ENCODE measurements at regions not wholly inside any gene's neighbourhood (a gene's known extent, or its start where the extent isn't known, plus 50 kb on each side); places are given as distances from the start of the nearest gene placed in this dataset.

DNA sequence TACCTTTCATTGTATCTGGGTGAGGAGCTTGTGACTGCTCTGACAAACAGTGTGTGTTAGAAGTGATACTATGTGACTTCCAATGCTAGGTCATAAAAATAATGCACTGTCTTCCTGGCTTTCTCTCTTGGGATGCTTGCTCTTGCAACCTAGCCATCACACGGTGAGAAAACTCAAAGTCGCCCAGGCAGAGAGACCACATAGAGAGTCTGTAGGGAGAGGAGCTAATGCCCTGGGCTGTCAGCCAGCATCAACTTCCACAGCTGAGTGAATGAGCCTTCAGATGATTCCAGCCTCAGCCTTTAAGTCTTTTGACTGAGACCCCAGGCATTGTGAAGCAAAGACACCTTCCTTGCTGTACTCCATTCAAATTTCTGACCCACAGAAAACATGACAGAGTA lies 220.6 kb upstream of the SGO1 start:
- H3K27ac Mint-ChIP-seq = no peak overlapping the region
- WGBS, 2 experiments (ENCODE audit: insufficient coverage in 1 of 2, insufficient read length in 1 of 2) = 76 to 81% methylated on average over 2 of the region's 2 CpGs
- H3K27me3 Mint-ChIP-seq (ENCODE audit: insufficient read depth) = no peaks in the 10 kb centered on the region
- H3K9me3 Mint-ChIP-seq = no peaks in the 10 kb centered on the region
- no peak overlapping the region for H3K27ac ChIP-seq (ENCODE audit: low read depth, low read length)
- H3K4me3 ChIP-seq (ENCODE audit: low read length) = no peak overlapping the region
- H3K36me3 ChIP-seq (ENCODE audit: control insufficient read depth, insufficient read depth, low read length) = no peaks in the 10 kb centered on the region
- no peaks in the 10 kb centered on the region for H3K36me3 Mint-ChIP-seq (ENCODE audit: low read depth)
- peak; percentile 49 for DNase-seq
- no peak overlapping the region for H3K9ac ChIP-seq (ENCODE audit: extremely low read depth, low read length, poor library complexity, severe bottlenecking)
- H3K4me3 Mint-ChIP-seq = no peak overlapping the region
- TF ChIP-seq, protein P1, sequence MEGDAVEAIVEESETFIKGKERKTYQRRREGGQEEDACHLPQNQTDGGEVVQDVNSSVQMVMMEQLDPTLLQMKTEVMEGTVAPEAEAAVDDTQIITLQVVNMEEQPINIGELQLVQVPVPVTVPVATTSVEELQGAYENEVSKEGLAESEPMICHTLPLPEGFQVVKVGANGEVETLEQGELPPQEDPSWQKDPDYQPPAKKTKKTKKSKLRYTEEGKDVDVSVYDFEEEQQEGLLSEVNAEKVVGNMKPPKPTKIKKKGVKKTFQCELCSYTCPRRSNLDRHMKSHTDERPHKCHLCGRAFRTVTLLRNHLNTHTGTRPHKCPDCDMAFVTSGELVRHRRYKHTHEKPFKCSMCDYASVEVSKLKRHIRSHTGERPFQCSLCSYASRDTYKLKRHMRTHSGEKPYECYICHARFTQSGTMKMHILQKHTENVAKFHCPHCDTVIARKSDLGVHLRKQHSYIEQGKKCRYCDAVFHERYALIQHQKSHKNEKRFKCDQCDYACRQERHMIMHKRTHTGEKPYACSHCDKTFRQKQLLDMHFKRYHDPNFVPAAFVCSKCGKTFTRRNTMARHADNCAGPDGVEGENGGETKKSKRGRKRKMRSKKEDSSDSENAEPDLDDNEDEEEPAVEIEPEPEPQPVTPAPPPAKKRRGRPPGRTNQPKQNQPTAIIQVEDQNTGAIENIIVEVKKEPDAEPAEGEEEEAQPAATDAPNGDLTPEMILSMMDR (conservative IDR thresholded peaks at IDR 0.05) = no peak
- H3K4me1 Mint-ChIP-seq = peaks cover 19% of the 10 kb centered on the region
- H3K9me3 ChIP-seq (ENCODE audit: control insufficient read depth, low read length) = no peaks in the 10 kb centered on the region
- H3K27me3 ChIP-seq (ENCODE audit: control insufficient read depth, insufficient read depth, low read length, poor library complexity, severe bottlenecking) = no peaks in the 10 kb centered on the region
- peaks cover 5% of the 10 kb centered on the region for H3K4me1 ChIP-seq (ENCODE audit: control insufficient read depth, insufficient read depth, low read length)

DNA sequence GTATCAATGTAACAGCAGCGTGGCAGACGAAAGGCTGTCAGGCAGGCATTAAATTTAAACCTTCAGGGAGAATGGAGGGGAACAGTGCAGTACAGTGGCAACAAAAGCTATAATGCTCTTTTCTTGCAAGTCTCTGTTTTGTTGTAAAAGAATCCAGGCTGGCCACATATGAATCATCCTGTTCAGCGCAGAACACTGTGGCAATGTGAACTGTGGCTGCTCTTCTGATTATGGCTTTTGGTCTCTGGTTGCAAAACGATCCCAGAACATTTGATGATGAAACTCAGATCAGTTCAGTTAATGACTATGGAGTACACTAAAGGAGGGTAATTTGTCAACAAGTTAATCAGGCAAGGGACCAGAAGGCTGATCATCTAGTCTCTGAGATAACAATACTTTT lies 219.7 kb upstream of the SGO1 start:
- no peak overlapping the region for H3K4me3 Mint-ChIP-seq
- H3K4me3 ChIP-seq (ENCODE audit: low read length) = no peak overlapping the region
- H3K27me3 ChIP-seq (ENCODE audit: control insufficient read depth, insufficient read depth, low read length, poor library complexity, severe bottlenecking) = no peaks in the 10 kb centered on the region
- no peaks in the 10 kb centered on the region for H3K27me3 Mint-ChIP-seq (ENCODE audit: insufficient read depth)
- WGBS, 2 experiments (ENCODE audit: insufficient coverage in 1 of 2, insufficient read length in 1 of 2) = 95 to 98% methylated on average over 4 of the region's 4 CpGs
- no peaks in the 10 kb centered on the region for H3K9me3 Mint-ChIP-seq
- H3K27ac ChIP-seq (ENCODE audit: low read depth, low read length) = no peak overlapping the region
- H3K9ac ChIP-seq (ENCODE audit: extremely low read depth, low read length, poor library complexity, severe bottlenecking) = no peak overlapping the region
- no peak overlapping the region for H3K27ac Mint-ChIP-seq
- TF ChIP-seq, protein P1 (conservative IDR thresholded peaks at IDR 0.05) = no peak
- no peak for DNase-seq
- no peaks in the 10 kb centered on the region for H3K36me3 ChIP-seq (ENCODE audit: control insufficient read depth, insufficient read depth, low read length)
- no peaks in the 10 kb centered on the region for H3K36me3 Mint-ChIP-seq (ENCODE audit: low read depth)
- peaks cover 5% of the 10 kb centered on the region for H3K4me1 ChIP-seq (ENCODE audit: control insufficient read depth, insufficient read depth, low read length)
- peaks cover 19% of the 10 kb centered on the region for H3K4me1 Mint-ChIP-seq
- H3K9me3 ChIP-seq (ENCODE audit: control insufficient read depth, low read length) = no peaks in the 10 kb centered on the region

DNA sequence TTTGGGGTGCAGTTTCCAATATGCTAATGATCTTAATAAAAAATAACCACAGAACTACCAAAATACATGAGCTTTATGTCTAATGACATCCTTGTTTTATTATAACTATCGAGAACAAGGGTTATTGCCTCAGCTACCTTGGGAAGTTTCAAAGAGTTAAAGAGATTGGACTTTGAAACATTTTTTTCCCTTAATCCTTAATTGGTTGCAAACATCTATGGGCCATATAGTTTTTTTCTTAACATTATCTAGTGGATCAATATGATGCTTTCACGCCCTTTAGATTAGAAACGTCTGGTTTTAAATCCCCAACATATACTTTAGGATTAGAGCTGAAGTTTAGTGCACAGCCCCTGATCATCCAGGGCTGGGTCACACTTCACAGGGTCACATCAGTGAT lies 219.2 kb upstream of the SGO1 start:
- TF ChIP-seq, protein P1 (conservative IDR thresholded peaks at IDR 0.05) = no peak
- no peak overlapping the region for H3K4me3 Mint-ChIP-seq
- peaks cover 17% of the 10 kb centered on the region for H3K4me1 Mint-ChIP-seq
- no peak for DNase-seq
- no peak overlapping the region for H3K9ac ChIP-seq (ENCODE audit: extremely low read depth, low read length, poor library complexity, severe bottlenecking)
- no peaks in the 10 kb centered on the region for H3K9me3 Mint-ChIP-seq
- no peaks in the 10 kb centered on the region for H3K9me3 ChIP-seq (ENCODE audit: control insufficient read depth, low read length)
- no peaks in the 10 kb centered on the region for H3K27me3 Mint-ChIP-seq (ENCODE audit: insufficient read depth)
- H3K27me3 ChIP-seq (ENCODE audit: control insufficient read depth, insufficient read depth, low read length, poor library complexity, severe bottlenecking) = no peaks in the 10 kb centered on the region
- no peaks in the 10 kb centered on the region for H3K36me3 ChIP-seq (ENCODE audit: control insufficient read depth, insufficient read depth, low read length)
- peaks cover 5% of the 10 kb centered on the region for H3K4me1 ChIP-seq (ENCODE audit: control insufficient read depth, insufficient read depth, low read length)
- H3K36me3 Mint-ChIP-seq (ENCODE audit: low read depth) = no peaks in the 10 kb centered on the region
- 57 to 73% methylated on average over 1 to 3 of the region's 3 CpGs for WGBS, 2 experiments (ENCODE audit: insufficient coverage in 1 of 2, insufficient read length in 1 of 2)
- H3K27ac ChIP-seq (ENCODE audit: low read depth, low read length) = no peak overlapping the region
- H3K4me3 ChIP-seq (ENCODE audit: low read length) = no peak overlapping the region
- H3K27ac Mint-ChIP-seq = no peak overlapping the region

Measured in endodermal cell (in vitro differentiated cells).